Coronary artery (tissue), 2 donors: ENCODE measurements at regions not wholly inside any gene's neighbourhood (a gene's known extent, or its start where the extent isn't known, plus 50 kb on each side); places are given as distances from the start of the nearest gene placed in this dataset.

Experiments
- DNase-seq: peaks from one replicate; pipeline ENCODE4 v3.0.0-alpha.2; 2017; ENCODE audit warnings: low spot score
- H3K27ac ChIP-seq, 2 donors: fragments of 200-600 bp; sonication (generic); one replicate each; pipeline ENCODE4 v1.5.1; 2016 to 2019
- H3K4me3 ChIP-seq: fragments of 200-600 bp; sonication (generic); 2 replicates; pipeline ENCODE4 v1.5.1; 2016; ENCODE audit warnings: mild to moderate bottlenecking, moderate library complexity
- TF ChIP-seq, protein P1 (sequence below): fragments of 200-600 bp; sonication (generic); IDR thresholded peaks from one replicate; pipeline ENCODE4 v1.5.1; 2019; ENCODE audit warnings: antibody characterized with exemption

DNA sequence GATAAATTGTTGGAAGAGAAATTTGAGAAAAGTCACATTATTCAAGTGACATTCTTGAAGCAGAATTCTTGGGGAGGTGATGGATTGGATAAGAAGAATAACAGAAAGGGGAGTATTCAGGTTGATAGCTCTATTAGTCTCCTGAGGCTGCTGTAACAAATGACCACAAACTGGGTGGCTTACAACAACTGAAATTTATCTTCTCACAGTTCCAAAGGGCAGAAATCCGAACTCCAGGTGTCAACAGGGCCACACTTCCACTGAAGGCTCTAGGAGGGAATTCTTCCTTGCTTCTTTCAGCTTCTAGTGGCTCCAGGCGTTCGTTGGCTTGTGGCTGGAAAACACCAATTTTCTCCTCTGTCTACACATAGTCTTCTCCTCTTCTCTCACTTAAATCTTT lies 99.8 kb downstream of the TES start:
- Histone ChIP-seq H3K4me3 (no peak overlapping the region), H3K27ac (no peak overlapping the region)
- TF ChIP-seq, protein P1, sequence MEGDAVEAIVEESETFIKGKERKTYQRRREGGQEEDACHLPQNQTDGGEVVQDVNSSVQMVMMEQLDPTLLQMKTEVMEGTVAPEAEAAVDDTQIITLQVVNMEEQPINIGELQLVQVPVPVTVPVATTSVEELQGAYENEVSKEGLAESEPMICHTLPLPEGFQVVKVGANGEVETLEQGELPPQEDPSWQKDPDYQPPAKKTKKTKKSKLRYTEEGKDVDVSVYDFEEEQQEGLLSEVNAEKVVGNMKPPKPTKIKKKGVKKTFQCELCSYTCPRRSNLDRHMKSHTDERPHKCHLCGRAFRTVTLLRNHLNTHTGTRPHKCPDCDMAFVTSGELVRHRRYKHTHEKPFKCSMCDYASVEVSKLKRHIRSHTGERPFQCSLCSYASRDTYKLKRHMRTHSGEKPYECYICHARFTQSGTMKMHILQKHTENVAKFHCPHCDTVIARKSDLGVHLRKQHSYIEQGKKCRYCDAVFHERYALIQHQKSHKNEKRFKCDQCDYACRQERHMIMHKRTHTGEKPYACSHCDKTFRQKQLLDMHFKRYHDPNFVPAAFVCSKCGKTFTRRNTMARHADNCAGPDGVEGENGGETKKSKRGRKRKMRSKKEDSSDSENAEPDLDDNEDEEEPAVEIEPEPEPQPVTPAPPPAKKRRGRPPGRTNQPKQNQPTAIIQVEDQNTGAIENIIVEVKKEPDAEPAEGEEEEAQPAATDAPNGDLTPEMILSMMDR: no peak
- no peak for DNase-seq

- DNase-seq: no peak
- TF ChIP-seq, protein P1: no peak
- Histone ChIP-seq H3K4me3 (no peak overlapping the region), H3K27ac (no peak overlapping the region)
Measured at GRCh38 chr7:116311259-116311658, 100.9 kb downstream of the TES start.

GRCh38 chr7:116311816-116312471 lies 101.6 kb downstream of the TES start:
- Histone ChIP-seq H3K4me3 (no peak overlapping the region), H3K27ac (no peak overlapping the region)
- TF ChIP-seq, protein P1: no peak
- no peak for DNase-seq

DNA sequence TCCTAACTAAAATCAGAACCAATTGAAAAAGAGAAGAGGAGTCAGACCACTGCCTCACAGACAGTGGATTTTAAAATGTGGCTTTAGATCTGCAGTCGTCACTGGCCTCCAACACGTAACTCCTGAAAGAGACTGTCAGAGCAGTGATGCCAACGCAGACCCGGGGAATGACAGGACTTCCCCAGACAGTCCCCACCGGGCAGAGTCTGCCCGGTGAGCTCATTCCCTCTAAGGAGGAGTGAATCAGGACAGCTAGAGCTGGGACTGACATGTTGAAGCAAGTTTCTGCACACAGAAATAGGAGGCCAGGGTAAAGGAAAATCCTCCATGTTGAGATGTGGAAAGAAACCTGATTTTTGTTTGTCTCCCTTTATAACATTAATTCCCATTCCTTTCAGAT lies 105.0 kb downstream of the TES start:
- TF ChIP-seq, protein P1: no peak
- DNase-seq: no peak
- Histone ChIP-seq H3K4me3 (no peak overlapping the region), H3K27ac (no peak overlapping the region)

GRCh38 chr7:116315803-116316202 lies 105.5 kb downstream of the TES start:
- no peak overlapping the region for H3K4me3 ChIP-seq
- no peak for DNase-seq
- H3K27ac ChIP-seq: no peak overlapping the region
- TF ChIP-seq, protein P1: no peak

- peak; percentile 78 for DNase-seq
- TF ChIP-seq, protein P1: no peak
- H3K27ac ChIP-seq: peak overlapping the region; percentile 70 to 79
- H3K4me3 ChIP-seq: peak overlapping the region; percentile 44
Measured at GRCh38 chr7:116316838-116317628, 106.7 kb downstream of the TES start.

DNA sequence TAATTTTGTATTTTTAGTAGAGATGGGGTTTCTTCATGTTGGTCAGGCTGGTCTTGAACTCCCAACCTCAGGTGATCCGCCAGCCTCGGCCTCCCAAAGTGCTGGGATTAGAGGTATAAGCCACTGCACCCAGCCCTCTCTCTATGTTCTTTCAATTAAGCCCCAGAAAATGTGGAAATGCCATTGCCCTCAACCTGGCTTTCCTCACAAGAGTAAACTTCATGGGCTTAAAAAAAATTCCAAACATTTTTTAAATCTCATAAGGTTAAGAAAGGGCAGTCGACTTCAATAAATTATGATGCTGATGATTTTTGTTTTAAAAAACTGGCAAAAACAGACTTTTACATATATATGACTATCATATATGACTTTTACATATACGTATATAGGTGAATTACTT lies 107.6 kb downstream of the TES start:
- DNase-seq: no peak
- TF ChIP-seq, protein P1: no peak
- Histone ChIP-seq H3K4me3 (no peak overlapping the region), H3K27ac (peak overlapping the region; percentile 70 to 79)
